NCI-H226 (cell line): ENCODE measurements at regions not wholly inside any gene's neighbourhood (a gene's known extent, or its start where the extent isn't known, plus 50 kb on each side); places are given as distances from the start of the nearest gene placed in this dataset.
A peak's percentile ranks its signal among the peaks of the same experiment; 100 is the strongest.
"Not testable (repeated sequence)": the region's sequence is repeated elsewhere in the genome, so short reads cannot be mapped to it uniquely, and the experiment has no call there.

Experiments used
- DNase-seq: peaks from one replicate; pipeline ENCODE4 v3.0.0-alpha.2; 2015

DNA sequence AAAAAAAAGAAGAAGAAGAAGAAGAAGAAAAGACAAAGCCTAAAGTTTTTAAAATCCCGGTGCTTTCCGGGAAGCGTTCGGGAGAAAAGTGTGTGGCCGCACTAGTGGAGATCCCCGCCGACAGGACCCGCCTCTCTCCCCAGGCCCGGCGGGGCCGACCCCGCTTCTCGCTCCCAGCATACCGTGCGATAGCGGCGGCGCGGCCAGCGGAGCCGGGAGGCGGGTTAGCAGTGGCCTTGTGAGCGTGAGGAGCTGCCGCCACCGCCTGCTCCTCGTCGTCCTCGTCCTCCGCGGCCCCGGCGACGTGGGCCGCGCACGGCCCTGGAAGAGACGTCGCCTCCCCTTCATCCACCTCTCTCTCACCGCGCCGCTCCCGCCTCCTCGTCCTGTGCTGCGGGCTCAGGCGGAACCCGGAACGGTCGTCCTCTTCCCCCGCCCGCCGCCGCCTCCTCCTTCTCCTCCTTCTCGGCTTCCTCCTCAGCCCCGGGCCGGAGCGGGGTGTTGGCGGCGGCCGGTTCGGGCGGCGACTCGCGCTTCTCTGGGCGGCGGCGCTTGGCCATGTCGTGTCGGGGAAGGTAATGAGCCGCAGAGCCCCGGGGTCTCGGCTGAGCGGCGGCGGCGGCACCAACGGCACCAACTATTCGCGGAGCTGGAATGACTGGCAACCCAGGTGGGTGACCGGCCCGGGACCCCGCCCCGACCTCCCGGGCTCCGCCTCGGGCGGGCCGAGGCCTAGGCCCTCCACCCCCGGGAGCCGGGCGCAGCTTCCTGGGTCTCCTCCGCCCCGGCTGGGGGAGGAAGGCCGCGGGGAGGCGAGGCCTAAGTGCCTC, 62.6 kb upstream of the CDR2 start:
- DNase-seq: peak; percentile 71

DNA sequence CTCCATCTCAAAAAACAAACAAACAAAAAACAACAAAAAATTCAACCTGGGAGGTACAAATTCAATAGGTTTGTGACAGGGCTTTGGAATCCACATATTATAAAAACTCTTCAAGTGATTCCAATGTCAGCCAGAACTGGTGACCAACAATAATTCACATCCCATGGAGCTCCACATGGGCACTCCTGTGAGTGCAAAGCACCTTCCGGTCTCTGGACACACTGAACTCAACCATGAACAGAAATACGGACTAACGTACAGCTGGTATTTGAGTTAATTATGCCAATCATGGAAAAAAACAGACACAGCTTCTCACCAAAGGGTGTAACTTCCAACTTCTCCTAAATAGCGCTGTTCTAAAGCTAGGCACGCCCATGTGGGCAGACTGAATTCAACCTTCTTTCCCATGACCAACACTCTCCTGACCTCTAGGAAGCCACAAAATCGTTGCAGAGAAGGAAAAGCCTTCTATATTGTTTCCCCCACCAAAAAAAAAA, 62.0 kb upstream of the CDR2 start:
- DNase-seq: not testable (repeated sequence)

DNA sequence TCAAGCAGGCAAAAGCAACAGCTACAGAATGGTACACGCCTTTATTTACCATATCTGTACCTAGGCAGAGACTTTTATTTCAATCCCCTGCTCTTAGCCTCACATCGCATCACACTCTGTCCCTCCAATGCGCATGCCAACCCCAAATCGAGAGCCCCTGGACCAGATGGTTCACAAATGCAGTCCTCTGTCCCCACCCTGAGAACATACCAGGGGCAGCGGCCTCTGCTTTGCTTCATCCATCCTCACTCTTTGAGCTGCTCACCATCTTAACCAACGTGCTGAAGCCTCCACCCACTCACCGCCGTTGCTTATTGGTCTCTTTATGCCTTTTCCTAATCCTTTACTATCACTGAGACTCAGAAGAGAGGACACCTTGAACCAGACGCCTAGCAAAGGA, 56.9 kb upstream of the CDR2 start:
- DNase-seq: not testable (repeated sequence)

DNA sequence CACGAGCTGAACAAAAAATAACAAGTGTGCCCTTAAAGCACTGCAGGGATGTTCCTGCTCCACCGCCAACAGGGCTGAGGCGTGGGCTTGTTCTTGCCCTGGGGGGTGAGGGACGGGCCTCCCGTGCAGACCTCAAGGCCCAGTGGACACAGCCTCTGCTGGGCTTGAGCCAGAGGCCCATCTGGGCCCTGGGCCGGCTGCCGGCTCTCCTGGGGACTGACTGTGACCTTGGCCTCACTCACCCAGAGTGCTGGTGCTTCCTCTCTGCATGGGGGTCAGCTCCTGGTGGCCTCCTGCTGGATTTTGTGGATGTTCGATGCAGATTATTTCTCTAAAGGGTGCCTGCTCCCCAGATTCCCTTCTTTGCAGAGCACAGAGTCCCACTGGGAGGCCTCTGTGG, 54.2 kb upstream of the CDR2 start:
- DNase-seq: no peak

DNA sequence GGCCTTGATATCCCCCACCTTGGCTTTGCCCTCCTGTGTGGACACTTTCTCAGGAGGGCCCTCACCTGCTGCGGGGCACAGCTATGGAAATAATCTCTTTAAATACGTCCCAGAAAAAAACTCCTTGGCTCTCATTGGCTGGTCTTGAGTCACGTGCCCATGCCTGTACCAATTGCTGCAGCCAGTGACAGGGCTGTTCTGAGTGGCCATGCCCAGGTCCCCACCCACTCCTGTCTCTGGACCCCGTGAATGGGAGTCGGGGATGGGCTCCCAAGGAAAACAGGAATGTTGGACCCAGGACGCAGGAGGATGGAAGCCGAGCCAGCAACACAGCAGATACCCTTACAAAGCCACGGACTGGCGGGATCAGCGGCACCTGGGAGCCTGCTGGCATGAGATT, 53.1 kb upstream of the CDR2 start:
- DNase-seq: no peak

DNA sequence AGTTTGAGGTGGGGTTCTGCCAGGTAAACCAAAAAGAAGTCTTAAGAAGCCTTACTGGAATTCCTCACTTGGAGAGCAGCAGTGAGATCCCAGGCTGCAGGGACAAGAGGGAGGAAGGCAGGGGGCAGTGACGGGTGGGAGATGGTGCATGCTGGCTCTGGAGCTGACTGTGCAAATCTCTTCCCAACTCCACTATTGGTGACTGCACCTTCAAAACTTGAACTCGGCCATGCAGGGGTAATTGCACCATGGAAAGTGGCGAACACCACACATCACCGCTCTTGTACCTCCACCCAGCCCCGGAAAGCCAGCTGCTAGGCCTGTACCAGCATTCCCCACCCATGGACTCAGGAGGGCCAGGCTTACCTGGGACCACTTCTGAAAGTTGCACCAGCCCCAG, 51.4 kb upstream of the CDR2 start:
- no peak for DNase-seq

DNA sequence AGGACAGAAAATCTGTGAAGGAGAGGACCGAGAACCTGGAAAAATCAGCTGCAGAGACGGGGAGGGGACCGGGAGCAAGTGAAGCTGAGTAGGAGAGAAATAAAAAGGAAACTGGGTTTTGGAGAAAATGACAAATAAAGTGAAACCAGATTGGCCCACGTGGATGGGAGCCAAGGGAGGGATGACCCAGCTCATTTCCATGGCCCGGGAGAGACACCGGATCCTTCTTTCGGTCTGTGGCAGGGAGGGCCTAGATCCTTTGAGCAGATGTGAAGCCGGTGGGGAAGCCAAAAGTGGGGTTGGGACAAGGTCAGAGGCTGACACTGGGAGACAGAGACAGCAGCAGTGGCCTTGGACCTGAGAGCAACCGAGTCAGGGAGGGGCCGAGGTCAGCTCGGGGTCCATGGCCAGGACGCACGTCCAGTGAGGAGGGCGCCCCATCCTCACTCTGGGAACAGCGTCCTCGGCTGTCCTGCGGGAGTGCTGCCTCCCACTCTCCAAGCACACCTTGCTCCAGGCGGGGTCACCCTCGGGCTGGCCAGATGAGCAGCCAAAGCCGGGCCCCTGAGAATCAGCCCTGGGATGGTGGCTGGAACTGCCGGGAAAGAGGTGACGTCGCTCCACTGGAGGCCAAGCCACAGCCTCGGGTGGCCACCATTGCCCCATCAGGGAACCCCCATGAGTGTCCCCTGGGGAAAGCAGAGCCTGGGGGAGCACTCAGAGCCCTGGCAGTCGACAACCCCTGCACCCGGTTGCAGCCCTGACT, 50.8 kb upstream of the CDR2 start:
- DNase-seq: no peak

DNA sequence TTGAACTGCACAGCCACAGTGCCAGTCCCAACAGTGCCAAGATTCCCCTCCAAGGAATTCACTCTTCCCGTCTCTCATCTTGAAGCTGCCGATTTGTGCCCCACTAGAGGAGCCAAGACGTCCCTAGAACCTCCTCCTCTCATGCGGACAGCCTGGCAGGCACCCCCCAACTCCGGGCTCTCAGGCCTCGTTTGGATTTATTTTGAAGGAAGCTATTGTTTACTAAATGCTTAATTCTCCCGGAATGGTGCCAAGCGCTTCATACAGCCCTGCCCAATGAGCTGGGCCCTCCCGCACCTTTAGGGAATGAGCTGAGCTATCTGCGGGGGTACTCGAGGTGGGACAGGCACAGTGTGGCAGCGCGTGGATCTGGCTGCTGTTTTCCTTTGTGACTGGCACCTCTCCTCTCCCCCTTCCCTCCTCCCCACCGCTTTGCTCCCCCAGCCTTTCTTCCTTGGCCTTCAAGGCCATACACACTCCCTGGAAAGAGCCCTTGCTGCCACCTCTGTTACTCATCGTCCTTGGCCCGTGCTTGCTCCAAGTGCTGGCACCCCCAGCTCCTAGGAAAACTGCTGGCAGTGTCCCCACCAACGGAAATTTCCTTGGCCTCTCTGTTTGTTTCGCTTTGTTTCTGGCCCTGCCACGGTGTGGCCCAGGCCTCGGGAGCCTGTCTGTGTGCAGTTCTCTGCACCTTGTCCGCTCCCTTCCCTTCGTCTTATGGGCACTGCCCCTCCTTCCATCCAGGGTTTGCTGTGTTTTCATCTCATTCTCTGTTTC, 49.9 kb upstream of the CDR2 start:
- no peak for DNase-seq
